ENCODE measurements at regions not wholly inside any gene's neighbourhood (a gene's known extent, or its start where the extent isn't known, plus 50 kb on each side); places are given as distances from the start of the nearest gene placed in this dataset.

DNA sequence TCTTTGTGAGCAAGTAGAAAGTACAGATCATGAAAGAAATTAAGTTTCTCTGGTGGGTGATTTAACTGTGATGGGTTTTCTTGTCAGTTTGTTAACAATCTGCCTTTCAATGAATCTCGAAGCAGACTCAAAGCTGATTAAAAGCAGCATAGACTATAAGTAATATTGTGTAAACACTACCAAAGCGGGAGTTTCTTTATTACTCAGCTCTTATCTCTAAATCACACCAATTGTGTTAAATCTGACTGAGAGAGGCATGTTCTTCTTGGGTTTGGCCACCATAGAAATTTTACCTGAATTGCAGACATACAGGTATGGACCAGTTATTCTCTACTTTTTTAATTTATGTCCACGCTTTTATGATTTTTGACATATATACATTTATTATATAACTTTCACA, 65.2 kb downstream of the DKK1 start:
- Histone ChIP-seq H3K4me3 (ENCODE audit: low read length) (no peak overlapping the region), H3K9me3 (ENCODE audit: control insufficient read depth, insufficient read depth, low read length) (no peaks in the 10 kb centered on the region), H3K4me1 (ENCODE audit: control insufficient read depth, insufficient read depth, low read length) (no peaks in the 10 kb centered on the region), H3K27ac (ENCODE audit: low read length) (no peak overlapping the region), H3K36me3 (ENCODE audit: control insufficient read depth, insufficient read depth, low read length) (no peaks in the 10 kb centered on the region), H3K27me3 (ENCODE audit: control insufficient read depth, insufficient read depth, low read length) (no peaks in the 10 kb centered on the region)
- H3K9me3 Mint-ChIP-seq, result peaks cover 0 to 3% of the 10 kb centered on the region in 2 donors
- no peak for ATAC-seq
- H3K4me3 Mint-ChIP-seq, result no peak overlapping the region
- TF ChIP-seq, protein P1, sequence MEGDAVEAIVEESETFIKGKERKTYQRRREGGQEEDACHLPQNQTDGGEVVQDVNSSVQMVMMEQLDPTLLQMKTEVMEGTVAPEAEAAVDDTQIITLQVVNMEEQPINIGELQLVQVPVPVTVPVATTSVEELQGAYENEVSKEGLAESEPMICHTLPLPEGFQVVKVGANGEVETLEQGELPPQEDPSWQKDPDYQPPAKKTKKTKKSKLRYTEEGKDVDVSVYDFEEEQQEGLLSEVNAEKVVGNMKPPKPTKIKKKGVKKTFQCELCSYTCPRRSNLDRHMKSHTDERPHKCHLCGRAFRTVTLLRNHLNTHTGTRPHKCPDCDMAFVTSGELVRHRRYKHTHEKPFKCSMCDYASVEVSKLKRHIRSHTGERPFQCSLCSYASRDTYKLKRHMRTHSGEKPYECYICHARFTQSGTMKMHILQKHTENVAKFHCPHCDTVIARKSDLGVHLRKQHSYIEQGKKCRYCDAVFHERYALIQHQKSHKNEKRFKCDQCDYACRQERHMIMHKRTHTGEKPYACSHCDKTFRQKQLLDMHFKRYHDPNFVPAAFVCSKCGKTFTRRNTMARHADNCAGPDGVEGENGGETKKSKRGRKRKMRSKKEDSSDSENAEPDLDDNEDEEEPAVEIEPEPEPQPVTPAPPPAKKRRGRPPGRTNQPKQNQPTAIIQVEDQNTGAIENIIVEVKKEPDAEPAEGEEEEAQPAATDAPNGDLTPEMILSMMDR (IDR thresholded peaks at IDR 0.05), result no peak
- DNase-seq, result no peak
- WGBS (ENCODE audit: insufficient coverage), result no CpG with 5 or more reads among the region's 3 CpGs
- intact Hi-C loops (cut with micrococcal nuclease), result no loop called here
- peaks cover 0 to 18% of the 10 kb centered on the region in 2 donors for H3K27me3 Mint-ChIP-seq (ENCODE audit: low read depth in 2 of 2)
- H3K27ac Mint-ChIP-seq, result no peak overlapping the region
- no peaks in the 10 kb centered on the region for H3K4me1 Mint-ChIP-seq
- no peaks in the 10 kb centered on the region for H3K36me3 Mint-ChIP-seq

GRCh38 chr10:52383088-52383487, 69.0 kb downstream of the DKK1 start:
- Histone ChIP-seq H3K27me3 (ENCODE audit: control insufficient read depth, insufficient read depth, low read length) (no peaks in the 10 kb centered on the region), H3K4me1 (ENCODE audit: control insufficient read depth, insufficient read depth, low read length) (no peaks in the 10 kb centered on the region), H3K9me3 (ENCODE audit: control insufficient read depth, insufficient read depth, low read length) (no peaks in the 10 kb centered on the region), H3K36me3 (ENCODE audit: control insufficient read depth, insufficient read depth, low read length) (no peaks in the 10 kb centered on the region), H3K27ac (ENCODE audit: low read length) (no peak overlapping the region), H3K4me3 (ENCODE audit: low read length) (no peak overlapping the region)
- Mint-ChIP-seq H3K27me3 (ENCODE audit: low read depth in 2 of 2) (peaks cover 0 to 5% of the 10 kb centered on the region in 2 donors), H3K27ac (no peak overlapping the region), H3K4me1 (no peaks in the 10 kb centered on the region), H3K9me3 (no peaks in the 10 kb centered on the region), H3K36me3 (no peaks in the 10 kb centered on the region), H3K4me3 (no peak overlapping the region)
- no peak for ATAC-seq
- DNase-seq, result no peak
- WGBS (ENCODE audit: insufficient coverage), result 86% methylated on average over 1 of the region's 1 CpG
- TF ChIP-seq, protein P1 (IDR thresholded peaks at IDR 0.05), result no peak
- intact Hi-C loops (cut with micrococcal nuclease), result no loop called here

DNA sequence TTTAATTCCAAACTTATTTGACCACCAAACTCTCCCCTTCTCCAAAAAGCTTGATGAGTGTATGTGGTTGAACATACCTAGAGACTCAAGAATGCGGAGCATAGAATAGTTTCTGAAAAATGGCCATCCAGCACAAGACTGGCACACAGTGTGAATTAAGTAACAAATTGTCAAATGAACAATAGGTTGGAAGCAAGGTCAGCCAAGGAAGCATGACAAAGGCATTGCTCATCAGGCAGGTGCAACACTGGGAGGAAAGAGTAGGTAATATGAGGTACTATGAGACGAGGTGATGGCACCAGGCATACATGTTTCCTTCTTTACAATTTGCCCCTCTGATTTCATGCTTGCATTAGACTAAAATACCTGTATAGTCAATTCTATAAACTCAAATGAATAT, 73.7 kb downstream of the DKK1 start:
- no peaks in the 10 kb centered on the region for H3K36me3 ChIP-seq (ENCODE audit: control insufficient read depth, insufficient read depth, low read length)
- Mint-ChIP-seq H3K4me1 (no peaks in the 10 kb centered on the region), H3K27ac (no peak overlapping the region), H3K9me3 (peaks cover 0 to 2% of the 10 kb centered on the region in 2 donors), H3K36me3 (no peaks in the 10 kb centered on the region), H3K27me3 (ENCODE audit: low read depth in 2 of 2) (no peaks in the 10 kb centered on the region), H3K4me3 (no peak overlapping the region)
- H3K27me3 ChIP-seq (ENCODE audit: control insufficient read depth, insufficient read depth, low read length), result no peaks in the 10 kb centered on the region
- intact Hi-C loops (cut with micrococcal nuclease), result no loop called here
- no peak for ATAC-seq
- no peaks in the 10 kb centered on the region for H3K9me3 ChIP-seq (ENCODE audit: control insufficient read depth, insufficient read depth, low read length)
- TF ChIP-seq, protein P1 (IDR thresholded peaks at IDR 0.05), result no peak
- WGBS (ENCODE audit: insufficient coverage), result 88% methylated on average over 1 of the region's 2 CpGs
- no peak for DNase-seq
- H3K4me3 ChIP-seq (ENCODE audit: low read length), result no peak overlapping the region
- H3K4me1 ChIP-seq (ENCODE audit: control insufficient read depth, insufficient read depth, low read length), result no peaks in the 10 kb centered on the region
- no peak overlapping the region for H3K27ac ChIP-seq (ENCODE audit: low read length)

GRCh38 chr10:52390388-52390787, 76.3 kb downstream of the DKK1 start:
- Mint-ChIP-seq H3K27ac (no peak overlapping the region), H3K36me3 (no peaks in the 10 kb centered on the region), H3K4me3 (no peak overlapping the region), H3K4me1 (no peaks in the 10 kb centered on the region), H3K9me3 (peaks cover 0 to 2% of the 10 kb centered on the region in 2 donors), H3K27me3 (ENCODE audit: low read depth in 2 of 2) (peaks cover 0 to 4% of the 10 kb centered on the region in 2 donors)
- Histone ChIP-seq H3K27me3 (ENCODE audit: control insufficient read depth, insufficient read depth, low read length) (no peaks in the 10 kb centered on the region), H3K36me3 (ENCODE audit: control insufficient read depth, insufficient read depth, low read length) (no peaks in the 10 kb centered on the region), H3K4me1 (ENCODE audit: control insufficient read depth, insufficient read depth, low read length) (no peaks in the 10 kb centered on the region), H3K4me3 (ENCODE audit: low read length) (no peak overlapping the region), H3K9me3 (ENCODE audit: control insufficient read depth, insufficient read depth, low read length) (no peaks in the 10 kb centered on the region), H3K27ac (ENCODE audit: low read length) (no peak overlapping the region)
- intact Hi-C loops (cut with micrococcal nuclease), result no loop called here
- WGBS (ENCODE audit: insufficient coverage), result 56% methylated on average over 2 of the region's 2 CpGs
- ATAC-seq, result no peak
- TF ChIP-seq, protein P1 (IDR thresholded peaks at IDR 0.05), result no peak
- DNase-seq, result no peak

Measured in natural killer cell (primary cell).